Activated CD4-positive, alpha-beta T cell treated with anti-CD3 and anti-CD28 coated beads, Interleukin-2, Interleukin-6, amounts not matched to agents 100 ng/mL and 50 ng/mL, durations not matched to agents 16 hours and 8 hours (primary cell): ENCODE measurements at regions not wholly inside any gene's neighbourhood (a gene's known extent, or its start where the extent isn't known, plus 50 kb on each side); places are given as distances from the start of the nearest gene placed in this dataset.
"Not testable (repeated sequence)": the region's sequence is repeated elsewhere in the genome, so short reads cannot be mapped to it uniquely, and the experiment has no call there.

Source experiments
- DNase-seq: peaks from one replicate; pipeline ENCODE4 v3.0.0-alpha.2; 2020

- no peak for DNase-seq
Observed at GRCh38 chr6:139990856-139991465, 616.5 kb upstream of the CITED2 start.

GRCh38 chr6:139990026-139990686, 615.7 kb upstream of the CITED2 start:
- DNase-seq: no peak

- DNase-seq: no peak
Observed at GRCh38 chr6:139988685-139989084, 614.2 kb upstream of the CITED2 start.

- DNase-seq: no peak
Observed at GRCh38 chr6:139987091-139987490, 612.6 kb upstream of the CITED2 start.

- DNase-seq: no peak
Observed at GRCh38 chr6:139985236-139985815, 610.9 kb upstream of the CITED2 start.

GRCh38 chr6:139984317-139984716, 609.9 kb upstream of the CITED2 start:
- DNase-seq: no peak

- no peak for DNase-seq
Observed at GRCh38 chr6:139983555-139984276, 609.3 kb upstream of the CITED2 start.

GRCh38 chr6:139982652-139983295, 608.3 kb upstream of the CITED2 start:
- no peak for DNase-seq

GRCh38 chr6:139982195-139982594, 607.7 kb upstream of the CITED2 start:
- DNase-seq: no peak

- DNase-seq: no peak
Observed at GRCh38 chr6:139981768-139982181, 607.3 kb upstream of the CITED2 start.

- DNase-seq: no peak
Observed at GRCh38 chr6:139981066-139981624, 606.7 kb upstream of the CITED2 start.

- DNase-seq: not testable (repeated sequence)
Observed at GRCh38 chr6:139980631-139981030, 606.2 kb upstream of the CITED2 start.

- DNase-seq: no peak
Observed at GRCh38 chr6:139979021-139979725, 604.7 kb upstream of the CITED2 start.

GRCh38 chr6:139977887-139978332, 603.5 kb upstream of the CITED2 start:
- no peak for DNase-seq

GRCh38 chr6:139973669-139974344, 599.4 kb upstream of the CITED2 start:
- no peak for DNase-seq

- DNase-seq: no peak
Observed at GRCh38 chr6:139972116-139972515, 597.7 kb upstream of the CITED2 start.

- DNase-seq: no peak
Observed at GRCh38 chr6:139970591-139970991, 596.1 kb upstream of the CITED2 start.

- no peak for DNase-seq
Observed at GRCh38 chr6:139967497-139967896, 593.0 kb upstream of the CITED2 start.

GRCh38 chr6:139965393-139965792, 590.9 kb upstream of the CITED2 start:
- DNase-seq: no peak

- DNase-seq: no peak
Observed at GRCh38 chr6:139964737-139965136, 590.3 kb upstream of the CITED2 start.

GRCh38 chr6:139962654-139963347, 588.4 kb upstream of the CITED2 start:
- no peak for DNase-seq
